Kidney epithelial cell (primary cell): ENCODE measurements at regions not wholly inside any gene's neighbourhood (a gene's known extent, or its start where the extent isn't known, plus 50 kb on each side); places are given as distances from the start of the nearest gene placed in this dataset.

Source experiments
- DNase-seq: peaks from one replicate; pipeline ENCODE4 v3.0.0-alpha.2; 2010; ENCODE audit warnings: low read depth
- H3K27me3 ChIP-seq: 2 replicates; pipeline ENCODE4 v1.6.0; 2011; ENCODE audit warnings: low read length; ENCODE audit not compliant: control insufficient read depth, insufficient read depth
- H3K36me3 ChIP-seq: 2 replicates; pipeline ENCODE4 v1.5.1; 2011; ENCODE audit warnings: low read length; ENCODE audit not compliant: control insufficient read depth, insufficient read depth
- H3K4me3 ChIP-seq: 2 replicates; pipeline ENCODE4 v1.5.1; 2011; ENCODE audit warnings: low read depth, mild to moderate bottlenecking, control low read depth, low read length
- TF ChIP-seq, protein P1 (sequence below): IDR thresholded peaks from 2 replicates; pipeline ENCODE4 v1.5.1; 2011; ENCODE audit warnings: mild to moderate bottlenecking, moderate library complexity, low read length, control low read depth, inconsistent platforms; ENCODE audit not compliant: insufficient read depth, poor library complexity, severe bottlenecking

DNA sequence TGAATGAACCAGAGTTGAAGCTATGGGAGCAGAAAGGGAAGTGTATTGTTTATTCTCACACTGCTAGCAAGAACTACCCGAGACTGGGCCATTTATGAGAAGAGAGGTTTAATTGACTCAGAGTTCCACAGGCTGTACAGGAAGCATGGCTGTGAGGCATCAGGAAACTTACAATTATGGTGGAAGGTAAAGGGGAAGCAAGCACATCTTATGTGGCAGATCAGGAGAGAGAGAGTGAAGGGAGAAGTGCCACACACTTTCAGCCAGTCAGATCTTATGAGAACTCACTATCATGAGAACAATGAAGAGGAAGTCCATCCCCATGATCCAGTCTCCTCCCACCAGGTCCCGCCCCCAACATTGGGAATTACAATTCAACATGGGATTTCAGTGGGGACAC is 383.2 kb upstream of the SLC14A2 start:
- Histone ChIP-seq H3K4me3 (no peak overlapping the region), H3K27me3 (no peaks in the 10 kb centered on the region), H3K36me3 (no peaks in the 10 kb centered on the region)
- TF ChIP-seq, protein P1, sequence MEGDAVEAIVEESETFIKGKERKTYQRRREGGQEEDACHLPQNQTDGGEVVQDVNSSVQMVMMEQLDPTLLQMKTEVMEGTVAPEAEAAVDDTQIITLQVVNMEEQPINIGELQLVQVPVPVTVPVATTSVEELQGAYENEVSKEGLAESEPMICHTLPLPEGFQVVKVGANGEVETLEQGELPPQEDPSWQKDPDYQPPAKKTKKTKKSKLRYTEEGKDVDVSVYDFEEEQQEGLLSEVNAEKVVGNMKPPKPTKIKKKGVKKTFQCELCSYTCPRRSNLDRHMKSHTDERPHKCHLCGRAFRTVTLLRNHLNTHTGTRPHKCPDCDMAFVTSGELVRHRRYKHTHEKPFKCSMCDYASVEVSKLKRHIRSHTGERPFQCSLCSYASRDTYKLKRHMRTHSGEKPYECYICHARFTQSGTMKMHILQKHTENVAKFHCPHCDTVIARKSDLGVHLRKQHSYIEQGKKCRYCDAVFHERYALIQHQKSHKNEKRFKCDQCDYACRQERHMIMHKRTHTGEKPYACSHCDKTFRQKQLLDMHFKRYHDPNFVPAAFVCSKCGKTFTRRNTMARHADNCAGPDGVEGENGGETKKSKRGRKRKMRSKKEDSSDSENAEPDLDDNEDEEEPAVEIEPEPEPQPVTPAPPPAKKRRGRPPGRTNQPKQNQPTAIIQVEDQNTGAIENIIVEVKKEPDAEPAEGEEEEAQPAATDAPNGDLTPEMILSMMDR = no peak
- no peak for DNase-seq

DNA sequence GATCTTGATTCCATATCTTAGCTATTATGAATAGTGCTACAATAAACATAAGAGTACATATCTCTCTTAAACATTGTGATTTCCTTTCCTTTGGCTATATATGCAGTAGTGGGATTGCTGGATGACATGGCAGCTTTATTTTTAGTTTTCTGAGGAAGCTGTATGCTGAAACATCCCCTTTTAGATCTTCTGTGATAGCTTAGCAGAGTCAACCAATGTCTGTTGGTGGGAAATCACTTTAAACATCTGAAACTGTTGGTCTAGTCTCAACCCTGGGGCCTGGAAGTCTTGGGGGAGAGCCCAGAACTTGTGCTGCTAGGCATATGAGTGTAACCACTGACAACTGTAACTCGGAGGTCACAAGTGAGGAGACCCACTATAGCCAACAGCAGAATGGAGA is 378.6 kb upstream of the SLC14A2 start:
- TF ChIP-seq, protein P1 = no peak
- Histone ChIP-seq H3K4me3 (no peak overlapping the region), H3K27me3 (no peaks in the 10 kb centered on the region), H3K36me3 (no peaks in the 10 kb centered on the region)
- DNase-seq = no peak

DNA sequence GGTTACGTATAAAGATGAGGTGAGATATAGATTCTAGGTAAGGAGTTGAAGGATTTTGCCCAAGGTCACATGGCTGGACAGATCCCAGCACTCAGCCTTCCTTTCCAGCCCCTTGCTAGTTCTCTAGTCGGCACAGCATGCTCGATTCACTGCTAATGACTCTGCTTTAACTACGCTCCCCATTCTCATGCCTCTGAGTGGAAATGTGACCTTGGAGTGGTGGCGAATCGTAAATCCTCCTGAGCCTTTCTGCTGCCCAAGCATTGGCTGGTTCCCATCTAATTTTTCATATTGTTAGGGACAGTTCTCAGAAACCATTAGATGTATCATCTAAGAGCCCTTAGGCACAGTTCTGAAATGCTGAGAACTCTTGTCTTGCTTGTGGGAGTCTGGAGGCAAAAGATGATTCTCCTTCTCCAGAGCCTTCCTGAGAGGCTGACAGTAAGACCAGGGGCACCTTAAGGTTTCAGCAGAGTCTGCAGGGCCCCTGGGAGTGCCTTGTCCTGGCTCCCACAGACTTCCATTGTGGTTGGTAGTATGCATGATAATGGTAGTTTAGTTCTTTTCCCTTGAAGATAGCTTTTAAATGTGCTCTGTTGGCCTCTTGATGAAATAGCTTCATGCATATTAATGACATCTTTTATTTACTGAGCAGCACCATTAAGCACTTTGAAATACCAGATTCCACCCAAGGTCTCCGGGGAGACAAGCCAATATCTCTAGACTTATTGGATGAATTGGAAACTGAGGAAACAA is 377.8 kb upstream of the SLC14A2 start:
- Histone ChIP-seq H3K4me3 (no peak overlapping the region), H3K27me3 (no peaks in the 10 kb centered on the region), H3K36me3 (no peaks in the 10 kb centered on the region)
- no peak for DNase-seq
- TF ChIP-seq, protein P1 = no peak

DNA sequence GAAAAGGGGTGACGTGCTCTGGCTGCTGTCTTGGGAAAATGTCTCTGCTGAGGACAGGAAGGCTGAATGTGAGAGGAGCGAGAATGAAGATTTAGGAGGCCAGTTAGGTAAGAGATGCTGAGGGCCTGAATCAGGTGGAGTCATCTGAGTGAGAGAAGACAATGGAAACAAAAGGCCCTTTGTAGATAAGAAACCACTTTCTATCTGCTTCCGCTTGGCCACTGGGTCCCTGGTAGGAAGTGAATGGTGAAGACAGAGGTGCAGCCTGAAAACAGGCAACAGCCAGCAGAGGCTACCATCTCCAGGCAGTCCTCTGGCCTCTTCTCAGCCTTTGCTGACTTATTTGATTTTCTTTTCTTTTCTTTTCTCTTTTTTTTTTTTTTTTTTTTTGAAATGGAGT is 374.0 kb upstream of the SLC14A2 start:
- TF ChIP-seq, protein P1 = no peak

DNA sequence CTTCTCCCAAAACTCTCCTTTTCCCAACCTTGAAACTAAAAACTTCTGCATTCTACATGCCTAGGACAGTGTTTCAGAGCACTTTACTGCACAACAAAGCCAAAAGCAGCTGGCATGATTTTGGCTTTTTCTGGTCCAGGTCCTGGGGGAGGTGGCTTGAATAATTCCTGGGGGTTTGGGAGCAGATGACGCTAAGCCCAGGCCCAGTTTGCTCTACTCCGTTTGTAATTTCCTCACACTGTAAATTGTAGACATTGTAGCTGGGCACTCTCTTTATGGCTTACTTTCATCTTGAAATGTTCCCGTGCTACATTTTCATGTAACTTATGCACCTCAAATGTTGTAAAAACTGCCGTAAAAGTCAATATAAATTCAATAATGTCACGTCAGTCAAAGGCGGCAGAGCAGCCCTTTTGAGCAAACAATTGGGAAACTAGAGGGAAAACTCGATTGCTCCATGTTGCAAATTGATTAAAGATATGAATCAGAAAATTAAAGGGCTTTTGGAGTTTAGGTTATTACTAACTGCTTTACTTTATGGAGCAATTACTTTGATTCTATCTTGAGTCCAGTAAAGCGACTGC is 373.2 kb upstream of the SLC14A2 start:
- TF ChIP-seq, protein P1 = no peak
- Histone ChIP-seq H3K4me3 (no peak overlapping the region), H3K36me3 (no peaks in the 10 kb centered on the region), H3K27me3 (no peaks in the 10 kb centered on the region)
- DNase-seq = no peak

More for the DNA sequence above, 374.0 kb upstream of the SLC14A2 start:
- no peak for DNase-seq
- H3K36me3 ChIP-seq = no peaks in the 10 kb centered on the region
- H3K4me3 ChIP-seq = no peak overlapping the region
- H3K27me3 ChIP-seq = no peaks in the 10 kb centered on the region
